BJ (cell line): ENCODE measurements at regions not wholly inside any gene's neighbourhood (a gene's known extent, or its start where the extent isn't known, plus 50 kb on each side); places are given as distances from the start of the nearest gene placed in this dataset.
A peak's percentile ranks its signal among the peaks of the same experiment; 100 is the strongest.

Experiments used
- CTCF ChIA-PET: fragments of 350-600 bp; formaldehyde crosslinking; extraction: SDS; loops from one replicate; lab custom pipeline; 2021; ENCODE audit warnings: antibody characterized with exemption, inconsistent platforms; lab: Yijun Ruan, JAX
- POLR2A ChIA-PET: fragments of 300-600 bp; sonication (Branson Sonifier 250); formaldehyde crosslinking; extraction: SDS; loops from one replicate; lab custom pipeline; 2021; ENCODE audit warnings: antibody characterized with exemption; lab: Charles Lee
- DNase-seq: peaks from one replicate; pipeline ENCODE4 v3.0.0-alpha.2; 2011; ENCODE audit warnings: low read depth
- H3K27me3 ChIP-seq: 2 replicates; pipeline ENCODE4 v1.6.0; 2011; ENCODE audit warnings: low read length; ENCODE audit not compliant: control insufficient read depth, insufficient read depth
- H3K36me3 ChIP-seq: 2 replicates; pipeline ENCODE4 v1.5.1; 2011; ENCODE audit warnings: low read length; ENCODE audit not compliant: control insufficient read depth, insufficient read depth
- H3K4me3 ChIP-seq: 2 replicates; pipeline ENCODE4 v1.5.1; 2011; ENCODE audit warnings: low read depth, mild to moderate bottlenecking, control low read depth, low read length
- TF ChIP-seq, protein P1 (sequence below): IDR thresholded peaks from 2 replicates; pipeline ENCODE4 v1.5.1; 2011; ENCODE audit warnings: low read depth, mild to moderate bottlenecking, control low read depth, inconsistent platforms, low read length, moderate library complexity; ENCODE audit not compliant: insufficient read depth

GRCh38 chr18:43651057-43651456 is 373.8 kb upstream of the SYT4 start:
- no peaks in the 10 kb centered on the region for H3K27me3 ChIP-seq
- DNase-seq = no peak
- H3K4me3 ChIP-seq = no peak overlapping the region
- POLR2A ChIA-PET = no interaction called here
- no peaks in the 10 kb centered on the region for H3K36me3 ChIP-seq
- TF ChIP-seq, protein P1, sequence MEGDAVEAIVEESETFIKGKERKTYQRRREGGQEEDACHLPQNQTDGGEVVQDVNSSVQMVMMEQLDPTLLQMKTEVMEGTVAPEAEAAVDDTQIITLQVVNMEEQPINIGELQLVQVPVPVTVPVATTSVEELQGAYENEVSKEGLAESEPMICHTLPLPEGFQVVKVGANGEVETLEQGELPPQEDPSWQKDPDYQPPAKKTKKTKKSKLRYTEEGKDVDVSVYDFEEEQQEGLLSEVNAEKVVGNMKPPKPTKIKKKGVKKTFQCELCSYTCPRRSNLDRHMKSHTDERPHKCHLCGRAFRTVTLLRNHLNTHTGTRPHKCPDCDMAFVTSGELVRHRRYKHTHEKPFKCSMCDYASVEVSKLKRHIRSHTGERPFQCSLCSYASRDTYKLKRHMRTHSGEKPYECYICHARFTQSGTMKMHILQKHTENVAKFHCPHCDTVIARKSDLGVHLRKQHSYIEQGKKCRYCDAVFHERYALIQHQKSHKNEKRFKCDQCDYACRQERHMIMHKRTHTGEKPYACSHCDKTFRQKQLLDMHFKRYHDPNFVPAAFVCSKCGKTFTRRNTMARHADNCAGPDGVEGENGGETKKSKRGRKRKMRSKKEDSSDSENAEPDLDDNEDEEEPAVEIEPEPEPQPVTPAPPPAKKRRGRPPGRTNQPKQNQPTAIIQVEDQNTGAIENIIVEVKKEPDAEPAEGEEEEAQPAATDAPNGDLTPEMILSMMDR = no peak
- CTCF ChIA-PET = no interaction called here

GRCh38 chr18:43656547-43656946 is 379.3 kb upstream of the SYT4 start:
- no peaks in the 10 kb centered on the region for H3K27me3 ChIP-seq
- TF ChIP-seq, protein P1 = no peak
- H3K36me3 ChIP-seq = no peaks in the 10 kb centered on the region
- ChIA-PET CTCF (no interaction called here), POLR2A (no interaction called here)
- no peak for DNase-seq
- H3K4me3 ChIP-seq = no peak overlapping the region

DNA sequence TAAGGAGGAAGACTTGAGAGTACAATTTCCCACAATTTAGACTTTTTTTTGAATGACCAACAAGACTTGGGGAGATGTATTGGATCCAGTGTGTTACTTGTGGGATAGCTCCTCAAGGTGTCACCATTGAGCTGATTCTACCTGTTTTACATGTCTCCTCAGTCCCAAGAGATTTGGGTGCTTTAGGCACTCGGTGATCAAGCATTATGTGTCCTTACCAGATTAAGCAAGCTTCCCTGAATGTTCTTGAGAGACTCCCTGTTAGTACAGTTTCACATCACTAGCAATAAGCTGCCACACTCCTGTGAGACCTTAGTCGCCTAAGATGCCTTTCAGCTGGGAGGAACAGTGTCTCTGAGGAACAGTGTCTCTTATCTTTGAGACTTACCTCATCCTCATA is 384.3 kb upstream of the SYT4 start:
- CTCF ChIA-PET = interaction anchor here (0.7 to 1.2 kb wide), 6 partner anchors 19 to 1725 kb away, joined by 3 to 5 read pairs (median 3); no protein-coding TSS in a partner anchor

GRCh38 chr18:43662657-43663056 is 385.4 kb upstream of the SYT4 start:
- ChIA-PET CTCF (interaction anchor here (0.6 kb wide), 1 partner anchor 1591 kb away, joined by 5 read pairs; no protein-coding TSS in a partner anchor), POLR2A (no interaction called here)
- TF ChIP-seq, protein P1 = no peak
- no peaks in the 10 kb centered on the region for H3K36me3 ChIP-seq
- peak; percentile 44 for DNase-seq
- no peak overlapping the region for H3K4me3 ChIP-seq
- no peaks in the 10 kb centered on the region for H3K27me3 ChIP-seq

More for the DNA sequence above, 384.3 kb upstream of the SYT4 start:
- TF ChIP-seq, protein P1 = peak; percentile 58
- Histone ChIP-seq H3K4me3 (no peak overlapping the region), H3K27me3 (no peaks in the 10 kb centered on the region), H3K36me3 (no peaks in the 10 kb centered on the region)
- peak; percentile 10 for DNase-seq
- POLR2A ChIA-PET = no interaction called here

GRCh38 chr18:43663159-43663558 is 385.9 kb upstream of the SYT4 start:
- Histone ChIP-seq H3K4me3 (no peak overlapping the region), H3K36me3 (no peaks in the 10 kb centered on the region), H3K27me3 (no peaks in the 10 kb centered on the region)
- ChIA-PET CTCF (no interaction called here), POLR2A (no interaction called here)
- TF ChIP-seq, protein P1 = no peak
- no peak for DNase-seq
